ENCODE measurements at regions not wholly inside any gene's neighbourhood (a gene's known extent, or its start where the extent isn't known, plus 50 kb on each side); places are given as distances from the start of the nearest gene placed in this dataset.

- no peak for DNase-seq (ENCODE audit: low read depth)
Measured at GRCh38 chr7:67422601-67423000, 426.0 kb downstream of the TYW1 start.

- no peak for DNase-seq (ENCODE audit: low read depth)
Measured at GRCh38 chr7:67423065-67423464, 426.4 kb downstream of the TYW1 start.

GRCh38 chr7:67426654-67427053, 430.0 kb downstream of the TYW1 start:
- DNase-seq (ENCODE audit: low read depth): no peak

GRCh38 chr7:67429735-67430134, 433.1 kb downstream of the TYW1 start:
- DNase-seq (ENCODE audit: low read depth): no peak

- no peak for DNase-seq (ENCODE audit: low read depth)
Measured at GRCh38 chr7:67432536-67433234, 436.1 kb downstream of the TYW1 start.

GRCh38 chr7:67435894-67436535, 439.4 kb downstream of the TYW1 start:
- no peak for DNase-seq (ENCODE audit: low read depth)

- DNase-seq (ENCODE audit: low read depth): no peak
Measured at GRCh38 chr7:67438198-67438882, 441.7 kb downstream of the TYW1 start.

GRCh38 chr7:67438913-67439505, 442.4 kb downstream of the TYW1 start:
- DNase-seq (ENCODE audit: low read depth): no peak

GRCh38 chr7:67440321-67440720, 443.7 kb downstream of the TYW1 start:
- no peak for DNase-seq (ENCODE audit: low read depth)

- DNase-seq (ENCODE audit: low read depth): no peak
Measured at GRCh38 chr7:67445728-67446127, 449.1 kb downstream of the TYW1 start.

GRCh38 chr7:67447297-67447696, 450.7 kb downstream of the TYW1 start:
- DNase-seq (ENCODE audit: low read depth): no peak

GRCh38 chr7:67448271-67448670, 451.6 kb downstream of the TYW1 start:
- no peak for DNase-seq (ENCODE audit: low read depth)

GRCh38 chr7:67450171-67450570, 453.5 kb downstream of the TYW1 start:
- no peak for DNase-seq (ENCODE audit: low read depth)

GRCh38 chr7:67451306-67451705, 454.7 kb downstream of the TYW1 start:
- no peak for DNase-seq (ENCODE audit: low read depth)

- DNase-seq (ENCODE audit: low read depth): no peak
Measured at GRCh38 chr7:67452516-67453026, 455.9 kb downstream of the TYW1 start.

- no peak for DNase-seq (ENCODE audit: low read depth)
Measured at GRCh38 chr7:67453580-67454380, 457.1 kb downstream of the TYW1 start.

GRCh38 chr7:67455508-67455907, 458.9 kb downstream of the TYW1 start:
- DNase-seq (ENCODE audit: low read depth): no peak

- no peak for DNase-seq (ENCODE audit: low read depth)
Measured at GRCh38 chr7:67462781-67463191, 466.2 kb downstream of the TYW1 start.

GRCh38 chr7:67463316-67463715, 466.7 kb downstream of the TYW1 start:
- DNase-seq (ENCODE audit: low read depth): no peak

- DNase-seq (ENCODE audit: low read depth): no peak
Measured at GRCh38 chr7:67463983-67464382, 467.4 kb downstream of the TYW1 start.

- no peak for DNase-seq (ENCODE audit: low read depth)
Measured at GRCh38 chr7:67466109-67466508, 469.5 kb downstream of the TYW1 start.

- no peak for DNase-seq (ENCODE audit: low read depth)
Measured at GRCh38 chr7:67470256-67470751, 473.7 kb downstream of the TYW1 start.

Measured in HS-27A (cell line).